Putamen (tissue), 1 donor: ENCODE measurements at regions not wholly inside any gene's neighbourhood (a gene's known extent, or its start where the extent isn't known, plus 50 kb on each side); places are given as distances from the start of the nearest gene placed in this dataset.

ENCODE experiments used
- DNase-seq: peaks from one replicate; pipeline ENCODE4 v3.0.0-alpha.2; 2016; ENCODE audit warnings: low spot score

DNA sequence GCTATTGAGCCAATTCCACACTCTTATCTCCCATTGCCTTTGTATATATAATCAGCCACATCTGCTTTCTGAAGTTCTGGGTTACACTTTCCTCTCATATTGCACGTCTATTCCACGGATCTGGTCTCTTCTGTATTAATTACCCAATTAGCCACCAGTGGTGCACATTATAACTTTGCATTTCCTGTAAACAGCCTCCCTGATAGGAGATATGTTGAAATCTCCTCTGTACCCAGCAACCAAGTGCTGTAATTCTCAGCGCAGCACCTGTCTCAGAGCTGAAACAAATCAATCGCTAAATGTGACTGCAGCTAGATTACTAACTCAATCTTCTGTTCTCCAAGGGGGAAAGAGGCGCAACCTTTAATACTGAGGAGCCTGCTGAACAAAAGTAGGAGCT lies 326.4 kb downstream of the SLITRK2 start:
- DNase-seq = no peak

DNA sequence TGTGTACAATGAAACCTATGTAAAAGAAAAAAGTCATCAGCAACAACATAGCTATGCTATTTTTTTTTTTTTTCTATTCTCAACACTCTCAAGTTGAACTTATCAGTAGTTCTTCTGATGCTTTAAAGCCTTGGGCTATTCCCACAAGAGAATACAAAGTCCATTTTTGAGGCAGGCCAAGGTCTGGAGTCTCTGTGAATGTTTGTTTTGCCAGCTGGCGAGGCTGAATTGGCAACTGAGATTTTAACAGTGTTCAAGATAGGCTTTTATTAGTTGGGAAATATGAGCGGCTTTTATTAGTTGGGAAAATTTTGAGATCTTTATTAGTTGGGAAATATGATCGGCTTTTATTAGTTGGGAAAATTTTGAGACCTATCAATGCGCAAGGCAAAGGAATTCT lies 336.6 kb downstream of the SLITRK2 start:
- no peak for DNase-seq

DNA sequence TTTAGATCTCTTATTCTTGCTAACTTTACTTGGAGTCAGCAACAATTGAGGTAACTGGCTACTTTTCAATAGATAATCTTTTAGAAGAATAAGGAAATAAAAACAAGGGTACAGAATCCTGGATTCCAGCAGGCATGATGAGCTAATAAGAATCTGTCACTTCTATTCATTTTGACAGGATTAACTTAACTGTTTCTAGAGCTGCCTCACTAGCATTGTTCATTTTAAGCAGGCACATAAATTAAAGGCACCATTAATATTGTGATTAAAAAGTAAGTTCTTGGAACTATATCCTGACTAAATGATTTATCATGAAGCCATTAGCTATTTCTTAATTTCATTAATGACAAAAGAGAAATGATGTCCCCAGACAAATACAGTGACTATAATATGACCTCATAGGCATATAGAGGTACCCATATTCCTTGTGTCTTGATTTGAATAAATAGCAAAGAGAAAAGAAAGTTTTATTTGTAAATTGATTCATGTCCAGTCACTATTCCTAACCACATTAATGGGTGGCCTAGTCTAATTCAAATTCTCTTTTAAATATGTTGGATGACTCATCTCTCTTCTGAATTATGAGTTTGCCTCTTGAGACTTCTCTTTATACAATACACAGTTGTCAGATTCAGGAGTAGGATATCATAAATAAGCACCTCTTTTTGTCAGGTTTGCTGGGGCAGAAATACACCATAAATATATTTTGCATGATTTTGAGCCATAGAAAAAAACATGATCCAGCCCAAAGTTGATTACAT lies 343.0 kb downstream of the SLITRK2 start:
- no peak for DNase-seq

DNA sequence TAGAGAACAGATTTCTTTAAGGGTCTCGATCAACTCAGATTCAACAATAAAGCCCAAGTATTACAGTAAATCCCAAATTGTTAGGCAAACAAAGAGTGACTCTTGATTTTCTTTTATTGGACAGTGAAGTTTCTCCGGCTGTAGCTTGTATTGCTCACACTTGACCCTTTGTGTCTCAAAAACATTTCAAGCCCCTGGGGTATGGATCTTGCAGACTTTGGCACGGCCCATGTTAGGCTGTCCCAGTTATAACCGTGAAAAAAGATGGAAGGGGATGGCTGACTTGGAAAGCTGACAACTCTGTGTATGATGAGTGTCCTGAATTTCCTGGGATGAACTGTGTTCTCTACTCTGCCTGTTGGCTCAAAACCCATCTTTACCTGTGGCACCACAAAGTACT lies 356.1 kb downstream of the SLITRK2 start:
- no peak for DNase-seq

DNA sequence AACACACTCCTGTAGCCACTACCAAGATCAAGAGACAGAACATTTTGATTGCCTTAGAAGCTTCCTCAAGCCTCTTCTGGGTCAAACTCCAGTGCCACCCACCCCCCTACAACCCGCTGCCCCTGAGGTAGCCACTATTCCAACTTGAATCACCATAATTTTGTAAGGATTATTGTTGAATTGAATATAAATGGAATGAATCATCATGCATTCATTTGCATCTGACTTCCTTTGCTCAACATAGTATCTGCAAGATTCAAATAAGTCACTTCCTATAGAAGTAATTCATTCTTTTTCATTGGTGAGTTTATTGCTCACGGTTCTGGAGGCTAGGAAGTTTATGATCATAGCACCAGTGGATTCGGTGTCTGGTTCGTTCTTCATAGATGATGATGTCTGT lies 364.2 kb downstream of the SLITRK2 start:
- no peak for DNase-seq

DNA sequence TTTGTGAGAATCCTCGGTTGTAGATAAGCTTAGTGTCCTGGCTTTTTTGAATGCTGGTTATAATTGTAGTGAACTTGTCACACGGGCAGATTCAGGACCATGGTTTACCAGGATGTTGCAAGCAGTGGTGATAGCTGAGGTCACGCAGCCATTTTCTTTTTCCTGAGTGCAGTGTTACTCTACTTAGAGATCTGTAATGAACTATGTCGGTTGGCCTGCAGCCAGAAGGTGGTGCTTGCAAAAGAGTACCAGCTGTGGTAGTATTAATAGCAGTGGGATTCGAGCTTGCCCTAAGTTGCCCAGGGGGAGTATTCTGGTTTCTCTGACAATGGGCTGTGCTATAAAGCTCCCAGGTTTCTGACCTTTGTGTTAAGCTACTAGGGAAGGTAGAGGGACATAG lies 368.9 kb downstream of the SLITRK2 start:
- no peak for DNase-seq

DNA sequence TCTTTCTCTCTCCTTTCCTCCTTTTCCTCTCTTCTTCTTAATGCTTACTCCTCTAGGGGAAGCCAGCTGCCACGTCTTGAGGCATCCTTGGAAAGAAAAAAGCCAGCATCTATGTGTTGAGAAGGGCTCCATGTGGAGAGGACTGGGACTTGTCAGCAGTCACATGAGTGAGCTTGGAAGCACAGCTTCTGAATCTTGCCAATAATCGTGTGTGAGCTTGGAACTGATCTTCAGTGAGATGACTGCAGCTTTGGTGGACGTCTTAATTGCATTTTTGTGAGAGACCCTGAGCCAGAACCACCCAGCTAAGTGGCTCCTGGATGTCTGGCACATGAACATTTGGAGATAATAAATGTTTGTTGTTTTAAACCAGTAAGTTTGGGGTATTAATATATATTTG lies 371.7 kb downstream of the SLITRK2 start:
- DNase-seq = no peak

DNA sequence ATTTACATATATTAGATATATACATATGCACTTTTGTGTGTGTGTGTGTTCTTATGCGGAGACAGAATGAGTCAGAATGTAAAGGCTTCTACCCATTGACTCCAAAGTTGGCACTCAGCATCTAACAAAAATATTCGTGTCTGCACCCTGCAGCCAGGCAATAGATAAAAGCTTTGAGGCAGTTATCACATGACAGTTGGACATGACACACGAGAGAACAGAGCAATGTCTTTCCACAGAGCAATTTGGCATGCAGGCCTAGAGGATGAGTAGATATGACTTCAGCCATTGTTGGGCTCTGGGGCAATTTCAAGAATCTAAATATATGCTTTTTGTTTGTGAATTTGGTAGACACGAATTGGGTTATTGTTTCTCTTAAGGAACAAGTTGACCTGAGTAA lies 391.2 kb downstream of the SLITRK2 start:
- DNase-seq = no peak

DNA sequence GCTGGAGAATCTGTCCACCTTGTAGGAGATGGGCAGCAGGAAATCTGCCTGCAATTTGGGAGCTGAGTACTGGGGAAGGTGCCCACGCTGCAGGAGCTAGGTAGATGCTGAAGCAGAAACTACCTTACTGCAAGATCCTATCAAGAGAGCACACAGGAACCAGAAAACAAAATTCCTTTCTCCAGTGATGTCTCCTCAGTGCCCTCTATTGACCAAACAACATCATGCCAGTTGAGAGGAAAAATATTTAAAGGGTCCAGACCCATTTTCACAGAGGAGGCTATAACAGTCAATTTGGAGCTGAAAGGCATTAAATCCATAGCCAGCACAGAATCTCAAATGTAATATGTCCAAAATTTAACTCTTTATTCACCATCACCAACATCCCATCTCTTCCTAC lies 406.8 kb downstream of the SLITRK2 start:
- DNase-seq = no peak

DNA sequence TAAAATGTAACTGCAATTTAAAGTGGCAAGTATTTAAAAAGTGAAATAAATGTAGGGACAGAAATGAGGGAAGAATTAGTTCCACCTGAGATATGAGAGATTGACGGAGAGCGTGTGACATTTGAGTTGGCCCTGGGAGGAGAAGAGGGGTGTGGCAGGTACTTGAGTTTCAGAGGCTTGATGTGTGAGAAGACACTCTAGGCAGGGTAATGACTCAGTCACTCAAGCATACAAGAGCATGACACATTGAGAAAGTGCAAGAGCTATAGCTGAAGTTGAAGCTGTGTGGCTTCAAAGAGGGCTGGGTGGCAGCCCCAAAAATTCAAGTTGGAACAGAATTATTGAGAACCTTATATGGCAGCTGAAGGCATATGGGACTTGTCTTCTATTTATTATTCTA lies 420.5 kb downstream of the SLITRK2 start:
- DNase-seq = no peak

DNA sequence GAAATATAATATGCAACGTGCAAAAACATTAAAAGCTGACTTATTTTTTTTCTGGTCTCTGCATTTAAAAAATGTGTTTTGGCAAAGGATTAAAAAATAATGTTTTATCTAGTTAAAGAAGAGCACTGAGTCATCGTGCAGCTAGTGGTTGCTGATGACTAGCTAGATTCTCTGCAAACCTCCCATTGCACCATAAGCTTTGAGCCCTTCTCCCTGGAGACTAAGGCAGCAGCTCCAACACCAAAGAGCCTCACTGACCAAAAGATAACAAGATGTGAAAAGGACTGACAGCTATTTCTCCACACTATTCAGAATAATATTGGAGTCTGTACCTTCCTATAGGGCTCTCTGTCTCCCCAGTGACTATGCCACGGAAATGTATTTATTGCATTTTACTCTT lies 424.3 kb downstream of the SLITRK2 start:
- DNase-seq = no peak

DNA sequence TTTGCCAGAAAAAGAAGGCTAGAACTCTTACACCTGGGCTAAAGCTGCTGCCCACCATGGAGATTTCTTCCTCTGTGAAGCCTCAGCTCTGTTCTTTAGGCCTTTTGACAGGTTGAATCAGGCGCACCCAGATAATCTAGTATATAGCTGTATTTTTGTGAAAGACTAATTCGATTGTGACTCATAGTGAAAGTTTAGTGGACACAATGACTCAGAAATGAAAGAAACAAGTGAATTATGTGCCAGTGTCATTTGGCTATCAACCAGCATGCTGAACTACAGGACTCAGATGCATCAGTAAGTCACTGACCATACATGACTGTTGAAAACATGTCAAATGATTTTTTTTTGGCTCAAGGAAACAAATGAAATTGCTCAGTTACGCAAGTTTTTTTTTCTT lies 425.4 kb downstream of the SLITRK2 start:
- DNase-seq = no peak

DNA sequence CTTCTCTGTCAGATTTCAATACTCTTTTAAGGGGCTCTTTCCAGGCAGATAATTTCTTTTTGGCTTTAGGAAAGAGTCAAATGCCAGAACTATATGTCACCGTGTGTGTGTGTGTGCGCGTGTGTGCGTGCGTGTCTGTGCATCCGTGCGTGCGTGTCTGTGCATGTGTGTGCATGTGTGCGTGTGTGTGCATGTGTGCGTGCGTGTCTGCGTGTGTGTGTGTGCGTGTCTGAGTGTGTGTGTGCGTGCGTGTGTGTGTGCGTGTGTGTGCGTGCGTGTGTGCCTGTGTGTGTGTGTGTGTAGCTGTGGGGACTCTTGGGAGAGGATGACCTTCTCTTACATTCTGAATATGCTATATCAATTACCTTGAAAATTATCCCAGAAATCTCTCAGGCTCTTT lies 441.6 kb downstream of the SLITRK2 start:
- DNase-seq = no peak

DNA sequence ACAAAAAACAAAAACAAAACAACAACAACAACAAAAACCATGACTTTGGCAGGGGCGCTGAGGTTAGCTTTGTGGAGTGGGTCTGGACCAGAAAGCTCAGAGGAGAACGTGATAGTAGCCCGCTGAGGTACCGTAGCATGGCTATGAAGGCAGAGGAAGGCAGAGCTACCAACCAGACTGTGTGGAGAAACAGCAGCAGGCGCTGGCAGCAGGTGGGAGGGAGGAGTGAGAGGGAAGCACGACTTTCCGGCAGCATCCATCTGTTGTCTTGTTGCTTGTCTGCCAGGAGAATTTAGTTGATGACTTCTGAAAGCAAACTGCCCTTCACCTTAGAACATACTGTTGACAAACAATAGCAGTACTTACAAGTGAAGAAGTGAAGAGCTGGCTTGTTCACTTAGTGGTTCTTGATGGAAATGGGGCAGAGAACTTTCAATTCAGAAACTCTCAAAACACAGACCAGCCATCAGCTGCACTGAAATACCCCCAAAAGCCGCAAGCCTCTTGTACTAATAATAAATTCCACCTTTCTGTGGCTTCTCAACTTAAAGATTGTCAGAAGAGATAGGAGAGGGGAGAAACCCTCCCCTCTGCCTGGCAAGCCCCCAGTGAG lies 447.2 kb downstream of the SLITRK2 start:
- no peak for DNase-seq

DNA sequence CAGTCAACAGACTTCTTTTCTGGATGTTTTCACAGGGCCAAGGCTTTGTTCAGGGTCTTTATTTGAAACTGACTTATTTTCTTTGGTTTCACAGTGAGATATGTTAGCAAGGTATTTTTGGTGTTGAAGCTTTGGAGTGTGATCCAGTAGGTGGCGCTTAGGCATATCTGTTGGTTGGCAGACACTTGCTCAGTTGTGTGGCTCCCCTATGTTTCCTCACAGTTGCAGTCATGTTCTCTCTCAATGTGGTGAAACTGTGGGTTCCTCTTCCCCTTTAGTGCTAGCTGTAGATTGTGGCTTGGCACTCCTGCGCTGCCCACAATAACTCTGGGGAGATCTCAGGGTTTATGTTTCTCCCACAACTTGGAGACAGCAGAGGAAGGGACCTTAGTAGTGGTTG lies 460.8 kb downstream of the SLITRK2 start:
- no peak for DNase-seq
